OCI-LY1 (cell line): ENCODE measurements at regions not wholly inside any gene's neighbourhood (a gene's known extent, or its start where the extent isn't known, plus 50 kb on each side); places are given as distances from the start of the nearest gene placed in this dataset.

Experiments used
- H2AFZ ChIP-seq: fragments of 200-600 bp; sonication (generic), shearing (Covaris generic); 2 replicates; pipeline ENCODE4 v1.6.0; 2014; ENCODE audit warnings: antibody characterized with exemption, mild to moderate bottlenecking, low read length
- H3F3A ChIP-seq: fragments of 200-600 bp; sonication (generic), shearing (Covaris generic); 2 replicates; pipeline ENCODE4 v1.6.0; 2014; ENCODE audit warnings: mild to moderate bottlenecking, antibody characterized with exemption, low read length, moderate library complexity; ENCODE audit not compliant: insufficient read depth
- H3K27ac ChIP-seq: fragments of 200-600 bp; sonication (generic); 2 replicates; pipeline ENCODE4 v1.5.1; 2014; ENCODE audit warnings: low read length, mixed run types, mild to moderate bottlenecking, low read depth; ENCODE audit not compliant: poor library complexity, severe bottlenecking
- H3K27me3 ChIP-seq: fragments of 200-600 bp; sonication (generic); 2 replicates; pipeline ENCODE4 v1.6.0; 2014; ENCODE audit warnings: antibody characterized with exemption, mild to moderate bottlenecking, low read length, moderate library complexity; ENCODE audit not compliant: insufficient read depth
- H3K36me3 ChIP-seq: fragments of 200-600 bp; sonication (generic); 2 replicates; pipeline ENCODE4 v1.6.1; 2014; ENCODE audit warnings: mild to moderate bottlenecking, antibody characterized with exemption, low read length, moderate library complexity, mixed read lengths; ENCODE audit not compliant: insufficient read depth
- H3K4me1 ChIP-seq: fragments of 200-600 bp; sonication (generic); 2 replicates; pipeline ENCODE4 v1.5.1; 2014; ENCODE audit warnings: mild to moderate bottlenecking, low read length, moderate library complexity; ENCODE audit not compliant: insufficient read depth, severe bottlenecking
- H3K4me2 ChIP-seq: fragments of 200-600 bp; sonication (generic), shearing (Covaris generic); 2 replicates; pipeline ENCODE4 v1.6.1; 2014; ENCODE audit warnings: low read length
- H3K4me3 ChIP-seq: fragments of 200-600 bp; sonication (generic); 2 replicates; pipeline ENCODE4 v1.5.1; 2014; ENCODE audit warnings: low read length, low read depth, mild to moderate bottlenecking, mixed read lengths; ENCODE audit not compliant: poor library complexity, severe bottlenecking
- H3K79me2 ChIP-seq: fragments of 200-600 bp; shearing (Covaris generic); 2 replicates; pipeline ENCODE4 v1.6.1; 2016; ENCODE audit warnings: mixed run types, low read length, mixed read lengths; ENCODE audit not compliant: insufficient read depth
- H3K9ac ChIP-seq: fragments of 200-600 bp; sonication (generic), shearing (Covaris generic); 2 replicates; pipeline ENCODE4 v1.6.1; 2014; ENCODE audit warnings: mild to moderate bottlenecking, low read length, mixed read lengths
- H3K9me2 ChIP-seq: fragments of 200-600 bp; sonication (generic), shearing (Covaris generic); 2 replicates; pipeline ENCODE4 v1.6.1; 2014; ENCODE audit warnings: low read depth, mild to moderate bottlenecking, low read length, mixed read lengths
- H3K9me3 ChIP-seq: fragments of 200-600 bp; shearing (Covaris generic); 2 replicates; pipeline ENCODE4 v1.6.1; 2014; ENCODE audit warnings: low read length, mixed read lengths
- H4K20me1 ChIP-seq: fragments of 200-600 bp; sonication (generic), shearing (Covaris generic); 2 replicates; pipeline ENCODE4 v1.6.0; 2016; ENCODE audit warnings: mild to moderate bottlenecking, low read length; ENCODE audit not compliant: insufficient read depth
- CTCF ChIP-seq: fragments of 200-600 bp; sonication (generic), shearing (Covaris generic); IDR thresholded peaks from 2 replicates; pipeline ENCODE4 v1.5.1; 2017; ENCODE audit warnings: mild to moderate bottlenecking, antibody characterized with exemption, low read length, moderate library complexity, mixed read lengths
- EZH2 ChIP-seq: fragments of 200-600 bp; sonication (generic), shearing (Covaris generic); IDR thresholded peaks from 2 replicates; pipeline ENCODE4 v1.8.0; 2017; ENCODE audit warnings: borderline replicate concordance, mixed run types, mild to moderate bottlenecking, antibody characterized with exemption, low read length, moderate library complexity, mixed read lengths

DNA sequence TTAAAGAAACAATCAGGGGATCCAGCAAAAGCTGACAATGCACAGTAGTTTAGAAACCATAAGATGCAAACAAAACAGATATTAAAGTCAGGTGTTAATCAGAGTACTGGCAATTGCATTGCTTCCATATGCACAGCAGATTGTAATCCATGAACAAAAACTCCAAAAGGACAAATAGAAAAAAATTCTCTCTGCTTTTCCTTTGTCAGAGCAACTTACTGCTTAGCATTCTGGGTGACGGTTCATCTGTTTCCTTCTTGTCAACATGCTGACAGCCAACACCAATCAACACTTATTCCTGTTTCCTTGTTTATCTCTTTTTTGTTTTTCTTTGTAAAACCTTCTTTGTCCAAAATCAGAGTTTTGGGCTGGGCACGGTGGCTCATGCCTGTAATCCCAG, 473.1 kb downstream of the XIRP2 start:
- Histone ChIP-seq H3K79me2 (no peaks in the 10 kb centered on the region), H3F3A (no peaks in the 10 kb centered on the region), H3K4me3 (no peak overlapping the region), H3K4me2 (no peak overlapping the region), H3K27me3 (no peaks in the 10 kb centered on the region), H4K20me1 (no peaks in the 10 kb centered on the region), H2AFZ (no peak overlapping the region), H3K9ac (no peak overlapping the region), H3K9me3 (no peaks in the 10 kb centered on the region), H3K9me2 (no peaks in the 10 kb centered on the region), H3K27ac (no peak overlapping the region), H3K36me3 (no peaks in the 10 kb centered on the region), H3K4me1 (no peaks in the 10 kb centered on the region)
- no peak for TF ChIP-seq EZH2
- no peak for TF ChIP-seq CTCF

DNA sequence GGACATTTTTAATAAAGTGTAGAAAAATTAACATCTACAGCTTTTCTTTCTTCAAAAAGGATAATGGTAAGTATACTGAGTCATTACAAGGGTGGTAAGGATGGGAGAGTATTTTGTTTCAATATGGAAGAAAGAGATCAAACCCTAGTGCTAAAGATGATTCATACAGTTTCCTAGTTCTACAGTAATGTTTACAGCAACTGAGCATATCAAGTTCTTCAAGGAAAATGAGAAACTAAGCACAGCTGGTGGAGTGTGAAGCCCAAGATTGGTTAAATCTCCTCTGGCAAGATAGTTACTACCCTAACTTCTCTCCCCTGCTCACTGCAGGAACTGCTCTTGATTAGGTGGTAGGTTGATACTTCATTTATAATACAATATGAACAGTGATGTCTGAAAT, 467.5 kb downstream of the XIRP2 start:
- no peak overlapping the region for H3K4me3 ChIP-seq
- H3K36me3 ChIP-seq: no peaks in the 10 kb centered on the region
- TF ChIP-seq EZH2 (no peak), CTCF (no peak)
- no peaks in the 10 kb centered on the region for H3K9me3 ChIP-seq
- no peak overlapping the region for H3K4me2 ChIP-seq
- no peaks in the 10 kb centered on the region for H4K20me1 ChIP-seq
- no peaks in the 10 kb centered on the region for H3F3A ChIP-seq
- no peak overlapping the region for H2AFZ ChIP-seq
- H3K4me1 ChIP-seq: no peaks in the 10 kb centered on the region
- H3K27me3 ChIP-seq: no peaks in the 10 kb centered on the region
- no peak overlapping the region for H3K9ac ChIP-seq
- H3K27ac ChIP-seq: no peak overlapping the region
- no peaks in the 10 kb centered on the region for H3K79me2 ChIP-seq
- H3K9me2 ChIP-seq: no peaks in the 10 kb centered on the region

DNA sequence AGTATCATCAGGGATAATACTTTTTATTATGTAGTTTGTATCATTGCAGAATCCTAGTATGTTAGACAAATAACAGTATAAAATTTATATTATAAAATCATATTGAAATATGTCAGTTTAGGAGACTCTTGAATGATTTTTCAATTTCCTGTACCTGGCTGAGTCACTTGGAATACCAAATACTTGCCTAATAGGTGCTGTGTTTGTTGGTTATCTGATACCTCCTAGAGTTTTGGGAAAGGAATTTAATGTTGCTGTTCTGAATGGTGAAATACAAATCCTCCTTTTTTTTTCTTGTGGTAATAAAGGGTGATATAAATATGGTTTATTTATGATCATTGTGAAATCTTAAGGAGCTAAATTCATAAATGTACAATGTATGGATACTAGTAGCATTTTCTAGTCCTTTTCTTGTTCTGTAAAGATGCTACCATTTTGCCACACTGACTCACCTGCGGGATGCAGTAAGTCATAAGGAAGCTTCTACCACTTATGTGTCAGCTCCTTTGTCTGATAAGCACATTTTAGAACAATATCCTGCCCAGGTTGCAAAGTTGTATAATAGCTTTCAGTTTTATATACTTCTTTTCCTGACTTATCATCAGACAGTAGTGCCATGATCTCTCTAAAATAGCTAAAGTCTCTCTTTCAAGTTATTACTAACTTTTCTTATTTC, 465.5 kb downstream of the XIRP2 start:
- TF ChIP-seq EZH2: no peak
- no peak for TF ChIP-seq CTCF
- no peaks in the 10 kb centered on the region for H3F3A ChIP-seq
- no peaks in the 10 kb centered on the region for H4K20me1 ChIP-seq
- H3K36me3 ChIP-seq: no peaks in the 10 kb centered on the region
- H3K4me2 ChIP-seq: no peak overlapping the region
- no peak overlapping the region for H3K9ac ChIP-seq
- H3K4me3 ChIP-seq: no peak overlapping the region
- no peaks in the 10 kb centered on the region for H3K4me1 ChIP-seq
- H3K79me2 ChIP-seq: no peaks in the 10 kb centered on the region
- no peaks in the 10 kb centered on the region for H3K9me2 ChIP-seq
- H2AFZ ChIP-seq: no peak overlapping the region
- no peak overlapping the region for H3K27ac ChIP-seq
- H3K9me3 ChIP-seq: no peaks in the 10 kb centered on the region
- no peaks in the 10 kb centered on the region for H3K27me3 ChIP-seq
